H1 (cell line): ENCODE measurements at regions not wholly inside any gene's neighbourhood (a gene's known extent, or its start where the extent isn't known, plus 50 kb on each side); places are given as distances from the start of the nearest gene placed in this dataset.

Experiments used
- CTBP2 ChIP-seq: IDR thresholded peaks from 2 replicates; pipeline ENCODE4 v1.7.0; 2011; ENCODE audit warnings: borderline replicate concordance, mild to moderate bottlenecking, moderate library complexity, mixed read lengths, low read length; ENCODE audit not compliant: insufficient read depth, insufficient read length
- GABPA ChIP-seq: IDR thresholded peaks from 2 replicates; pipeline ENCODE4 v1.6.1; 2011; ENCODE audit warnings: mild to moderate bottlenecking, low read length, moderate library complexity, borderline replicate concordance; ENCODE audit not compliant: insufficient read depth
- GTF2F1 ChIP-seq: IDR thresholded peaks from 2 replicates; pipeline ENCODE4 v1.6.1; 2012; ENCODE audit warnings: low read depth, low read length, improper control_type of control experiment, borderline replicate concordance
- KDM1A ChIP-seq: fragments of 200-600, 300-600 bp; sonication (generic); IDR thresholded peaks from 2 replicates; pipeline ENCODE4 v1.7.1; 2016; ENCODE audit warnings: mild to moderate bottlenecking, low read length, borderline replicate concordance
- RBBP5 ChIP-seq: IDR thresholded peaks from 2 replicates; pipeline ENCODE4 v1.7.1; 2012; ENCODE audit warnings: low read depth, mild to moderate bottlenecking, inconsistent platforms, low read length, moderate library complexity, borderline replicate concordance
- SRF ChIP-seq: IDR thresholded peaks from 2 replicates; pipeline ENCODE4 v1.6.1; 2011; ENCODE audit warnings: mild to moderate bottlenecking, low read depth, low read length, moderate library complexity
- TEAD4 ChIP-seq: IDR thresholded peaks from 2 replicates; pipeline ENCODE4 v1.6.1; 2012; ENCODE audit warnings: low read depth, low read length, inconsistent platforms, mixed read lengths

GRCh38 chr11:91730057-91730456 lies 494.6 kb upstream of the FAT3 start (continued):
- TF ChIP-seq GABPA, result no peak
- TF ChIP-seq TEAD4, result no peak
- no peak for TF ChIP-seq RBBP5
- TF ChIP-seq GTF2F1, result no peak
- TF ChIP-seq SRF, result no peak
- TF ChIP-seq KDM1A, result no peak
- TF ChIP-seq CTBP2, result no peak
